Fibroblast of gingiva (primary cell): ENCODE measurements at regions not wholly inside any gene's neighbourhood (a gene's known extent, or its start where the extent isn't known, plus 50 kb on each side); places are given as distances from the start of the nearest gene placed in this dataset.
"Not testable (repeated sequence)": the region's sequence is repeated elsewhere in the genome, so short reads cannot be mapped to it uniquely, and the experiment has no call there.

Experiments used
- DNase-seq: peaks from one replicate; pipeline ENCODE4 v3.0.0-alpha.2; 2011; ENCODE audit warnings: low read depth

GRCh38 chr5:23977997-23978396 lies 470.6 kb downstream of the PRDM9 start:
- DNase-seq, result no peak

- no peak for DNase-seq
Measured at GRCh38 chr5:23991406-23991805, 484.0 kb downstream of the PRDM9 start.

GRCh38 chr5:23994581-23995370 lies 487.4 kb downstream of the PRDM9 start:
- no peak for DNase-seq

- no peak for DNase-seq
Measured at GRCh38 chr5:23996525-23996924, 489.1 kb downstream of the PRDM9 start.

- no peak for DNase-seq
Measured at GRCh38 chr5:24005384-24005783, 498.0 kb downstream of the PRDM9 start.

- DNase-seq, result not testable (repeated sequence)
Measured at GRCh38 chr5:24017710-24018109, 510.3 kb downstream of the PRDM9 start.

GRCh38 chr5:24026288-24026687 lies 518.9 kb downstream of the PRDM9 start:
- DNase-seq, result no peak

GRCh38 chr5:24042688-24043087 lies 535.3 kb downstream of the PRDM9 start:
- DNase-seq, result no peak

GRCh38 chr5:24045046-24045445 lies 537.6 kb downstream of the PRDM9 start:
- DNase-seq, result no peak

GRCh38 chr5:24053737-24054136 lies 546.3 kb downstream of the PRDM9 start:
- DNase-seq, result no peak

GRCh38 chr5:24059006-24059405 lies 551.6 kb downstream of the PRDM9 start:
- no peak for DNase-seq

- DNase-seq, result no peak
Measured at GRCh38 chr5:24059716-24060115, 552.3 kb downstream of the PRDM9 start.

- no peak for DNase-seq
Measured at GRCh38 chr5:24065779-24066178, 558.4 kb downstream of the PRDM9 start.

GRCh38 chr5:24067208-24067607 lies 559.8 kb downstream of the PRDM9 start:
- no peak for DNase-seq

GRCh38 chr5:24068524-24068923 lies 561.1 kb downstream of the PRDM9 start:
- DNase-seq, result no peak

- DNase-seq, result no peak
Measured at GRCh38 chr5:24073107-24073506, 565.7 kb downstream of the PRDM9 start.

GRCh38 chr5:24080046-24080445 lies 564.7 kb downstream of the CDH10 start:
- DNase-seq, result no peak

GRCh38 chr5:24094081-24094679 lies 550.6 kb downstream of the CDH10 start:
- DNase-seq, result no peak

GRCh38 chr5:24102010-24102409 lies 542.8 kb downstream of the CDH10 start:
- no peak for DNase-seq

GRCh38 chr5:24103451-24104023 lies 541.2 kb downstream of the CDH10 start:
- no peak for DNase-seq

- no peak for DNase-seq
Measured at GRCh38 chr5:24110004-24110615, 534.7 kb downstream of the CDH10 start.

- DNase-seq, result no peak
Measured at GRCh38 chr5:24112420-24112819, 532.4 kb downstream of the CDH10 start.

GRCh38 chr5:24118351-24118750 lies 526.4 kb downstream of the CDH10 start:
- no peak for DNase-seq
